Ovary (tissue), 7 donors: ENCODE measurements at regions not wholly inside any gene's neighbourhood (a gene's known extent, or its start where the extent isn't known, plus 50 kb on each side); places are given as distances from the start of the nearest gene placed in this dataset.

ENCODE experiments used
- DNase-seq, 5 donors: peaks; one replicate each; pipeline ENCODE4 v3.0.0-alpha.2; 2019 to 2020
- H3K27ac ChIP-seq, 2 donors: fragments of 200-600 bp; one replicate each; pipeline versions ENCODE4 v1.5.1 to v1.8.0; 2019 to 2022
- H3K27me3 ChIP-seq: fragments of 200-600 bp; one replicate; pipeline ENCODE4 v1.8.0; 2022
- H3K36me3 ChIP-seq: fragments of 200-600 bp; sonication (generic); one replicate; pipeline ENCODE4 v1.5.1; 2019
- H3K4me1 ChIP-seq: one replicate; pipeline ENCODE4 v1.8.1; 2013; ENCODE audit warnings: mild to moderate bottlenecking, moderate library complexity; ENCODE audit not compliant: insufficient read depth
- H3K4me3 ChIP-seq: fragments of 200-600 bp; sonication (generic); one replicate; pipeline ENCODE4 v1.5.1; 2017
- H3K9me3 ChIP-seq, 2 donors: fragments of 200-600 bp in 1 of 2; sonication (generic) in 1 of 2; one replicate each; pipeline versions ENCODE4 v1.5.1 to v1.8.1; 2013 to 2019; ENCODE audit warnings: mild to moderate bottlenecking in 1 of 2, moderate library complexity in 1 of 2
- CTCF ChIP-seq, 3 donors: fragments of 450-650 bp in 2 of 3; fragments of 200-600 bp in 1 of 3; IDR thresholded peaks; one replicate each; pipeline versions ENCODE4 v1.5.1 to v1.8.0; 2016 to 2022; ENCODE audit warnings: antibody characterized with exemption in 3 of 3, mild to moderate bottlenecking in 1 of 3
- EP300 ChIP-seq: sonication (generic); formaldehyde crosslinking; IDR thresholded peaks from one replicate; pipeline ENCODE4 v1.6.1; 2017; ENCODE audit warnings: antibody characterized with exemption
- POLR2A ChIP-seq: fragments of 450-650 bp; IDR thresholded peaks from one replicate; pipeline ENCODE4 v1.6.1; 2017; ENCODE audit warnings: antibody characterized with exemption, mild to moderate bottlenecking, moderate library complexity
- WGBS, 3 donors: extraction: QIAGEN DNeasy Blood & Tissue Kit in 1 of 3; methylation state at CpG; one replicate each; pipeline versions ENCODE4 v1.1.5 to v1.1.7; 2013 to 2017; 5-methylcytosine and 5-hydroxymethylcytosine counted together
- intact Hi-C, 4 donors: fragments of 100-400 bp; cut with DNase I; formaldehyde crosslinking; loops; one replicate each; pipeline versions ENCODE4 v1.11.0 to v1.15.1; 2022 to 2023
- donor health status: DM: no; HTN: no; CAD: no; lungs with moderate emphysema.
- donor health status: DM: no; HTN: no; CAD: no.
- donor health status: Bipolar disorder and iron deficiency.
- donor health status: DM: no; HTN: no; CAD: no.
- donor health status: DM: yes; HTN: yes; CAD: no.

GRCh38 chr3:46113608-46114007 is 86.3 kb upstream of the XCR1 start:
- WGBS, 3 donors, result 96 to 97% (median 96%) methylated on average over 4 of the region's 4 CpGs
- intact Hi-C loops, result no loop called here
- Histone ChIP-seq H3K36me3 (no peaks in the 10 kb centered on the region), H3K27ac (no peak overlapping the region), H3K4me3 (no peak overlapping the region), H3K27me3 (no peaks in the 10 kb centered on the region), H3K4me1 (peaks cover 2% of the 10 kb centered on the region), H3K9me3 (no peaks in the 10 kb centered on the region)
- DNase-seq, result no peak
- TF ChIP-seq EP300, result no peak
- no peak for TF ChIP-seq POLR2A

GRCh38 chr3:46112984-46113383 is 85.7 kb upstream of the XCR1 start:
- no peak for TF ChIP-seq EP300
- no peak for TF ChIP-seq POLR2A
- intact Hi-C loops, result no loop called here
- 87 to 93% (median 88%) methylated on average over 3 of the region's 3 CpGs for WGBS, 3 donors
- no peak overlapping the region for H3K4me3 ChIP-seq
- no peaks in the 10 kb centered on the region for H3K36me3 ChIP-seq
- no peaks in the 10 kb centered on the region for H3K27me3 ChIP-seq
- H3K4me1 ChIP-seq, result peaks cover 2% of the 10 kb centered on the region
- DNase-seq, result no peak
- H3K27ac ChIP-seq, result no peak overlapping the region
- H3K9me3 ChIP-seq, result no peaks in the 10 kb centered on the region

GRCh38 chr3:46112296-46112695 is 85.0 kb upstream of the XCR1 start:
- WGBS, 3 donors, result 77 to 91% (median 79%) methylated on average over 3 of the region's 3 CpGs
- H3K36me3 ChIP-seq, result no peaks in the 10 kb centered on the region
- H3K27me3 ChIP-seq, result no peaks in the 10 kb centered on the region
- H3K9me3 ChIP-seq, result no peaks in the 10 kb centered on the region
- H3K4me3 ChIP-seq, result no peak overlapping the region
- DNase-seq, result no peak
- intact Hi-C loops, result no loop called here
- H3K4me1 ChIP-seq, result peaks cover 2% of the 10 kb centered on the region
- no peak for TF ChIP-seq POLR2A
- no peak for TF ChIP-seq CTCF (IDR thresholded peaks at IDR 0.05)
- TF ChIP-seq EP300, result no peak
- no peak overlapping the region for H3K27ac ChIP-seq

GRCh38 chr3:46110701-46111493 is 83.6 kb upstream of the XCR1 start:
- H3K9me3 ChIP-seq, result no peaks in the 10 kb centered on the region
- intact Hi-C loops, result no loop called here
- H3K4me3 ChIP-seq, result no peak overlapping the region
- peaks cover 2% of the 10 kb centered on the region for H3K4me1 ChIP-seq
- TF ChIP-seq EP300, result no peak
- TF ChIP-seq POLR2A, result no peak
- no peak for TF ChIP-seq CTCF (IDR thresholded peaks at IDR 0.05)
- H3K27me3 ChIP-seq, result no peaks in the 10 kb centered on the region
- no peak for DNase-seq
- H3K27ac ChIP-seq, result no peak overlapping the region
- WGBS, 3 donors, result 70 to 73% (median 72%) methylated on average over 9 of the region's 9 CpGs
- no peaks in the 10 kb centered on the region for H3K36me3 ChIP-seq

- Histone ChIP-seq H3K27me3 (no peaks in the 10 kb centered on the region), H3K4me3 (no peak overlapping the region), H3K27ac (no peak overlapping the region), H3K36me3 (no peaks in the 10 kb centered on the region), H3K9me3 (no peaks in the 10 kb centered on the region), H3K4me1 (peaks cover 2% of the 10 kb centered on the region)
- 73 to 82% (median 77%) methylated on average over 4 of the region's 4 CpGs for WGBS, 3 donors
- intact Hi-C loops, result no loop called here
- no peak for DNase-seq
- no peak for TF ChIP-seq POLR2A
- no peak for TF ChIP-seq CTCF (IDR thresholded peaks at IDR 0.05)
- TF ChIP-seq EP300, result no peak
These were observed 80.4 kb upstream of the XCR1 start for GRCh38 chr3:46107682-46108081.
